ENCODE measurements at regions not wholly inside any gene's neighbourhood (a gene's known extent, or its start where the extent isn't known, plus 50 kb on each side); places are given as distances from the start of the nearest gene placed in this dataset.

GRCh38 chr13:34172048-34172447, 354.1 kb downstream of the RFC3 start:
- H3K9me3 ChIP-seq (ENCODE audit: control insufficient read depth, low read depth, low read length), result no peaks in the 10 kb centered on the region
- no peak overlapping the region for H2AK5ac ChIP-seq (ENCODE audit: insufficient read length, low read length)
- no peak overlapping the region for H2BK5ac ChIP-seq (ENCODE audit: insufficient read length, low read length)
- H4K8ac ChIP-seq (replicated peaks; ENCODE audit: insufficient read length, low read depth, low read length), result no peak overlapping the region
- no peak overlapping the region for H3K23ac ChIP-seq (ENCODE audit: insufficient read length, low read depth, low read length)
- no peak overlapping the region for H2BK20ac ChIP-seq (ENCODE audit: low read depth, low read length, poor library complexity, severe bottlenecking)
- no peak overlapping the region for H3K4me3 Mint-ChIP-seq
- H3K4me1 Mint-ChIP-seq, result peaks cover 3 to 7% of the 10 kb centered on the region in 2 experiments; a peak in 3 of 4 replicates
- TF ChIP-seq CTCF (conservative IDR thresholded peaks at IDR 0.05), result no peak
- H3K79me1 ChIP-seq (ENCODE audit: insufficient read depth, low read depth, low read length, poor library complexity, severe bottlenecking), result no peaks in the 10 kb centered on the region
- H3K9me3 Mint-ChIP-seq, result no peaks in the 10 kb centered on the region
- no peak overlapping the region for H2BK12ac ChIP-seq (ENCODE audit: insufficient read length, low read depth, low read length)
- H4K20me1 ChIP-seq (ENCODE audit: control insufficient read depth, insufficient read depth, insufficient read length), result no peaks in the 10 kb centered on the region
- H4K5ac ChIP-seq (ENCODE audit: insufficient read length, low read depth, low read length), result no peak overlapping the region
- H3K4ac ChIP-seq (ENCODE audit: low read depth, low read length), result no peak overlapping the region
- no peak overlapping the region for H2BK120ac ChIP-seq (ENCODE audit: low read depth, low read length, poor library complexity, severe bottlenecking)
- no peak overlapping the region for H3K14ac ChIP-seq (ENCODE audit: insufficient read depth, low read length)
- H3T11ph ChIP-seq (ENCODE audit: low read length), result no peak overlapping the region
- H2BK15ac ChIP-seq (ENCODE audit: low read depth, low read length), result no peak overlapping the region
- no peaks in the 10 kb centered on the region for H3K36me3 Mint-ChIP-seq (ENCODE audit: insufficient read depth in 1 of 3, low read depth in 3 of 3)
- no peak overlapping the region for H3K4me2 ChIP-seq (ENCODE audit: insufficient read depth, insufficient read length, low read length)
- no peak overlapping the region for H3K27ac ChIP-seq (ENCODE audit: insufficient read length, low read depth, low read length)
- no peak for DNase-seq
- H3K56ac ChIP-seq (ENCODE audit: insufficient read length, low read depth, low read length), result no peak overlapping the region
- no peak overlapping the region for H3K18ac ChIP-seq (ENCODE audit: insufficient read length, low read depth, low read length)
- no peaks in the 10 kb centered on the region for H3K4me1 ChIP-seq (ENCODE audit: insufficient read depth, low read length)
- H2AFZ ChIP-seq (ENCODE audit: low read length), result no peak overlapping the region
- H3K27me3 ChIP-seq (ENCODE audit: insufficient read depth, low read length), result no peaks in the 10 kb centered on the region
- no peak overlapping the region for H3K27ac Mint-ChIP-seq
- no peak overlapping the region for H4K91ac ChIP-seq (ENCODE audit: insufficient read length, low read depth, low read length)
- no peaks in the 10 kb centered on the region for H3K23me2 ChIP-seq (ENCODE audit: insufficient read length, low read depth, low read length, poor library complexity, severe bottlenecking)
- no peaks in the 10 kb centered on the region; the same call in 1 of the 2 replicates for H3K27me3 Mint-ChIP-seq (ENCODE audit: low read depth)
- H3K9ac ChIP-seq (ENCODE audit: extremely low read depth, insufficient read length, low read length), result no peak overlapping the region
- no peaks in the 10 kb centered on the region for H3K79me2 ChIP-seq (ENCODE audit: insufficient read depth, low read length)

All from H9 (cell line).